H1 (cell line): ENCODE measurements at regions not wholly inside any gene's neighbourhood (a gene's known extent, or its start where the extent isn't known, plus 50 kb on each side); places are given as distances from the start of the nearest gene placed in this dataset.

Experiments
- CTCF ChIA-PET: fragments of 300-600 bp; sonication (Branson Sonifier 250); formaldehyde crosslinking; loops from one replicate; lab custom pipeline; 2021; ENCODE audit not compliant: partially characterized antibody; lab: Charles Lee
- POLR2A ChIA-PET: fragments of 300-600 bp; sonication (Branson Sonifier 250); formaldehyde crosslinking; loops from one replicate; lab custom pipeline; 2021; ENCODE audit warnings: inconsistent platforms; ENCODE audit not compliant: partially characterized antibody; lab: Charles Lee
- DNase-seq, 2 experiments: peaks; one replicate each; pipeline versions ENCODE4 v3.0.0 to v3.0.0-alpha.2; 2010 to 2022; ENCODE audit warnings: low spot score in 2 of 2, low read depth in 1 of 2, mixed read lengths in 1 of 2
- FAIRE-seq: peaks from 2 replicates; lab custom pipeline; 2011; peaks lifted over from hg19 to GRCh38; lab: Jason Lieb, UNC
- H2AFZ ChIP-seq: 2 replicates; pipeline ENCODE4 v1.8.1; 2012; ENCODE audit warnings: low read length, inconsistent platforms
- H2AK5ac ChIP-seq: 2 replicates; pipeline ENCODE4 v1.6.1; 2013; ENCODE audit warnings: low read depth, low read length
- H2BK120ac ChIP-seq: replicated peaks from 2 replicates; pipeline ENCODE3; 2013; ENCODE audit warnings: low read depth, low read length, inconsistent platforms
- H2BK12ac ChIP-seq: 2 replicates; pipeline ENCODE4 v1.6.1; 2013; ENCODE audit warnings: low read depth, low read length
- H2BK15ac ChIP-seq: 2 replicates; pipeline ENCODE4 v1.6.1; 2013; ENCODE audit warnings: low read length
- H2BK20ac ChIP-seq: 2 replicates; pipeline ENCODE4 v1.6.1; 2013; ENCODE audit warnings: low read length
- H2BK5ac ChIP-seq: 2 replicates; pipeline ENCODE4 v1.6.1; 2013; ENCODE audit warnings: low read depth, low read length
- H3K14ac ChIP-seq: 2 replicates; pipeline ENCODE4 v1.6.1; 2013; ENCODE audit warnings: inconsistent platforms; ENCODE audit not compliant: insufficient read length
- H3K18ac ChIP-seq: 2 replicates; pipeline ENCODE4 v1.6.1; 2013; ENCODE audit warnings: low read length; ENCODE audit errors: extremely low read depth
- H3K23ac ChIP-seq: 2 replicates; pipeline ENCODE4 v1.6.1; 2013; ENCODE audit warnings: inconsistent platforms; ENCODE audit not compliant: insufficient read length
- H3K23me2 ChIP-seq: 2 replicates; pipeline ENCODE4 v1.6.1; 2013; ENCODE audit warnings: low read depth, low read length
- H3K27ac ChIP-seq: 2 replicates; pipeline ENCODE4 v1.6.1; 2011; ENCODE audit warnings: low read depth, low read length, inconsistent platforms
- H3K27me3 ChIP-seq, 4 experiments: replicated peaks in 1 of 4; 1 replicate in 1 of 4; 2 replicates in 3 of 4; pipeline versions ENCODE4 v1.6.1 to v1.8.1; 2011 to 2013; ENCODE audit warnings: low read length in 3 of 4, mild to moderate bottlenecking in 3 of 4, inconsistent platforms in 2 of 4, mixed read lengths in 2 of 4, moderate library complexity in 1 of 4; ENCODE audit not compliant: control insufficient read depth in 3 of 4, insufficient read depth in 3 of 4; ENCODE audit errors: extremely low read depth in 1 of 4
- H3K36me3 ChIP-seq, 4 experiments: 2 replicates each; pipeline versions ENCODE4 v1.6.1 to v1.8.1; 2011 to 2013; ENCODE audit warnings: mild to moderate bottlenecking in 4 of 4, low read length in 3 of 4, moderate library complexity in 2 of 4, control low read depth in 1 of 4, inconsistent platforms in 1 of 4; ENCODE audit not compliant: insufficient read depth in 4 of 4, control insufficient read depth in 2 of 4
- H3K4ac ChIP-seq: replicated peaks from 2 replicates; pipeline ENCODE3; 2013; ENCODE audit warnings: low read length, low read depth, mixed read lengths, inconsistent platforms; ENCODE audit not compliant: insufficient read length
- H3K4me1 ChIP-seq, 4 experiments: replicated peaks in 1 of 4; 1 replicate in 1 of 4; 2 replicates in 3 of 4; pipeline versions ENCODE4 v1.6.1 to v1.8.1; 2011 to 2013; ENCODE audit warnings: low read length in 3 of 4, inconsistent platforms in 2 of 4, mixed read lengths in 1 of 4; ENCODE audit not compliant: insufficient read depth in 4 of 4, control insufficient read depth in 3 of 4
- H3K4me2 ChIP-seq, 2 experiments: 2 replicates each; pipeline versions ENCODE4 v1.6.1 to v1.8.1; 2011 to 2013; ENCODE audit warnings: low read depth in 2 of 2, low read length in 2 of 2, control low read depth in 1 of 2, inconsistent platforms in 1 of 2, mild to moderate bottlenecking in 1 of 2; ENCODE audit not compliant: insufficient read depth in 1 of 2
- H3K4me3 ChIP-seq, 4 experiments: fragments of 200-600, 300-600 bp in 1 of 4; sonication (generic), shearing (Covaris generic), sonication (Bioruptor Twin) in 1 of 4; 2 replicates each; pipeline versions ENCODE4 v1.5.1 to v1.8.1; 2011 to 2016; ENCODE audit warnings: low read length in 4 of 4, low read depth in 3 of 4, control low read depth in 2 of 4, inconsistent platforms in 2 of 4, mild to moderate bottlenecking in 2 of 4, mixed read lengths in 1 of 4, moderate library complexity in 1 of 4; ENCODE audit not compliant: insufficient read depth in 2 of 4; ENCODE audit errors: extremely low read depth in 1 of 4
- H3K56ac ChIP-seq: replicated peaks from 2 replicates; pipeline ENCODE3; 2013; ENCODE audit warnings: low read depth, mild to moderate bottlenecking, mixed read lengths, low read length, inconsistent platforms; ENCODE audit not compliant: insufficient read length
- H3K79me1 ChIP-seq: 2 replicates; pipeline ENCODE4 v1.6.1; 2013; ENCODE audit warnings: low read depth, low read length, control low read depth
- H3K79me2 ChIP-seq, 2 experiments: 2 replicates each; pipeline versions ENCODE4 v1.6.1 to v1.8.1; 2012 to 2013; ENCODE audit warnings: low read length in 2 of 2, mild to moderate bottlenecking in 2 of 2, inconsistent platforms in 1 of 2; ENCODE audit not compliant: insufficient read depth in 2 of 2, control insufficient read depth in 1 of 2
- H3K9ac ChIP-seq, 4 experiments: replicated peaks in 1 of 4; 1 replicate in 1 of 4; 2 replicates in 3 of 4; pipeline versions ENCODE4 v1.6.1 to v1.8.1; 2011 to 2013; ENCODE audit warnings: low read depth in 3 of 4, low read length in 3 of 4, control low read depth in 2 of 4, mild to moderate bottlenecking in 2 of 4, moderate library complexity in 2 of 4, inconsistent platforms in 1 of 4; ENCODE audit errors: extremely low read depth in 1 of 4
- H3K9me3 ChIP-seq, 2 experiments: 2 replicates each; pipeline versions ENCODE4 v1.6.1 to v1.8.1; 2012 to 2013; ENCODE audit warnings: mild to moderate bottlenecking in 2 of 2, moderate library complexity in 2 of 2, control low read depth in 1 of 2, inconsistent platforms in 1 of 2, low read depth in 1 of 2, low read length in 1 of 2, mixed read lengths in 1 of 2; ENCODE audit not compliant: insufficient read depth in 2 of 2
- H4K20me1 ChIP-seq, 2 experiments: replicated peaks in 1 of 2; 2 replicates each; pipeline versions ENCODE3 to v1.8.1; 2011 to 2013; ENCODE audit warnings: inconsistent platforms in 2 of 2, low read length in 2 of 2, mild to moderate bottlenecking in 1 of 2; ENCODE audit not compliant: insufficient read depth in 2 of 2, control insufficient read depth in 1 of 2
- H4K5ac ChIP-seq: 2 replicates; pipeline ENCODE4 v1.6.1; 2013; ENCODE audit warnings: low read length, low read depth, mixed read lengths, inconsistent platforms; ENCODE audit not compliant: insufficient read length
- H4K8ac ChIP-seq: 2 replicates; pipeline ENCODE4 v1.8.0; 2013; ENCODE audit warnings: mild to moderate bottlenecking, moderate library complexity, low read length, inconsistent platforms; ENCODE audit not compliant: insufficient read depth; ENCODE audit errors: extremely low read depth
- H4K91ac ChIP-seq: replicated peaks from 2 replicates; pipeline ENCODE3; 2013; ENCODE audit warnings: low read length, mixed read lengths, inconsistent platforms; ENCODE audit not compliant: insufficient read length
- MAFK ChIP-seq: IDR thresholded peaks from 2 replicates; pipeline ENCODE4 v1.6.1; 2012; ENCODE audit warnings: low read depth, mild to moderate bottlenecking, improper control_type of control experiment, low read length
- RAD21 ChIP-seq, 2 experiments: IDR thresholded peaks in 1 of 2; conservative IDR thresholded peaks in 1 of 2; 2 replicates each; pipeline ENCODE4 v1.6.1; 2011; ENCODE audit warnings: low read depth in 2 of 2, low read length in 2 of 2, improper control_type of control experiment in 1 of 2, inconsistent platforms in 1 of 2, mild to moderate bottlenecking in 1 of 2, moderate library complexity in 1 of 2
- SIN3A ChIP-seq, 2 experiments: IDR thresholded peaks in 1 of 2; conservative IDR thresholded peaks in 1 of 2; 2 replicates each; pipeline ENCODE4 v1.6.1; 2011 to 2012; ENCODE audit warnings: low read length in 2 of 2, improper control_type of control experiment in 1 of 2, low read depth in 1 of 2, mild to moderate bottlenecking in 1 of 2
- SP4 ChIP-seq: IDR thresholded peaks from 2 replicates; pipeline ENCODE4 v1.6.1; 2012; ENCODE audit warnings: low read length, inconsistent platforms
- TCF12 ChIP-seq: IDR thresholded peaks from 2 replicates; pipeline ENCODE4 v1.6.1; 2011; ENCODE audit warnings: low read depth, mild to moderate bottlenecking, low read length
- TEAD4 ChIP-seq: IDR thresholded peaks from 2 replicates; pipeline ENCODE4 v1.6.1; 2012; ENCODE audit warnings: low read depth, low read length, inconsistent platforms, mixed read lengths
- WGBS, 2 experiments: shearing (Covaris generic) in 1 of 2; methylation state at CpG; one replicate each; pipeline versions ENCODE4 v1.1.6 to v1.1.7; 2013 to 2015; ENCODE audit warnings: low lambda C conversion rate in 2 of 2, mixed read lengths in 2 of 2, inconsistent platforms in 1 of 2, low coverage in 1 of 2, missing lambda C conversion rate in 1 of 2; ENCODE audit not compliant: insufficient replicate concordance in 2 of 2, insufficient coverage in 1 of 2, insufficient read length in 1 of 2; ENCODE audit errors: extremely low coverage in 1 of 2, missing lambda C conversion rate in 1 of 2; 5-methylcytosine and 5-hydroxymethylcytosine counted together

DNA sequence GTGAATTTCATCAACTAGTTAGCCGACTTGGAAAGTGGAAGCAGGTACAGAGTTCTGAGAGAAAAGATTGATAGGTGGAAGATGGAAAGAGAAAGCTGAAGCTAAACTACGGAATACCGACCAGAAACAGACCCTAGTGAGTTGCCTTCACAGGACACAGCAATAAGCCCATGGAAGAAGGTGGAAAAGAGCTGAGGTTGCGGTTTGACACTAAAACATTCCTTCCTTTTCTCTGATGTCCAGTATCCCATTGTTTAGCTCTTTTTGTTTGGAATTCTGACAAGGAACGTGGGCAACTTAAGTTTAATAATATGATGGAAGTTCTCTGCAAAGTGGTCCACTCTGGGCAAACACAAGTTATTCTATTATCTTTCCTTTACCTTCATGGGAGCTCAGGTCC is 110.1 kb upstream of the ADTRP start:
- Histone ChIP-seq H2BK120ac (no peak overlapping the region), H2AFZ (no peak overlapping the region), H3K18ac (no peak overlapping the region), H3K27me3 (no peaks in the 10 kb centered on the region), H4K91ac (no peak overlapping the region), H3K79me2 (no peaks in the 10 kb centered on the region), H2BK15ac (no peak overlapping the region), H3K27ac (no peak overlapping the region), H3K9ac (no peak overlapping the region), H3K36me3 (no peaks in the 10 kb centered on the region), H3K9me3 (peaks cover 0 to 3% of the 10 kb centered on the region in 2 experiments; a peak in 1 of 4 replicates), H2BK20ac (no peak overlapping the region), H2BK5ac (no peak overlapping the region), H4K8ac (no peak overlapping the region), H3K79me1 (no peaks in the 10 kb centered on the region), H3K4me1 (peaks cover 0 to 4% (median 1%) of the 10 kb centered on the region in 4 experiments; a peak in 2 of 7 replicates), H3K14ac (no peak overlapping the region), H4K5ac (no peak overlapping the region), H3K56ac (no peak overlapping the region), H3K4me2 (no peak overlapping the region), H3K23ac (no peak overlapping the region), H3K4me3 (no peak overlapping the region), H2AK5ac (no peak overlapping the region), H3K4ac (no peak overlapping the region), H3K23me2 (no peaks in the 10 kb centered on the region), H2BK12ac (no peak overlapping the region), H4K20me1 (no peaks in the 10 kb centered on the region)
- TF ChIP-seq TCF12 (no peak), TEAD4 (no peak), SP4 (no peak), RAD21 (IDR thresholded peaks at IDR 0.05 in 1 of 2, conservative IDR thresholded peaks at IDR 0.05 in 1 of 2; ENCODE audit: low read depth in 2 of 2, low read length in 2 of 2) (no peak), MAFK (peak; percentile 23; the same call in 1 of the 2 replicates), SIN3A (conservative IDR thresholded peaks at IDR 0.05 in 1 of 2, IDR thresholded peaks at IDR 0.05 in 1 of 2; ENCODE audit: low read depth in 1 of 2, low read length in 2 of 2) (no peak)
- 87% methylated on average over 4 of the region's 5 CpGs; no CpG with 5 or more reads in 1 of the 2 experiments for WGBS, 2 experiments
- ChIA-PET CTCF (interaction anchor here (0.9 kb wide), 1 partner anchor 233 kb away, joined by 3 read pairs; no protein-coding TSS in a partner anchor), POLR2A (no interaction called here)
- no peak for DNase-seq
- FAIRE-seq = no peak
